ENCODE measurements at regions not wholly inside any gene's neighbourhood (a gene's known extent, or its start where the extent isn't known, plus 50 kb on each side); places are given as distances from the start of the nearest gene placed in this dataset.
"Not testable (repeated sequence)": the region's sequence is repeated elsewhere in the genome, so short reads cannot be mapped to it uniquely, and the experiment has no call there.

- TF ChIP-seq CTCF, POLR2A (IDR thresholded peaks at IDR 0.05): not testable (repeated sequence)
Observed at GRCh38 chr7:29654340-29654739, 90.7 kb downstream of the PRR15 start.
